Gastrocnemius medialis (tissue), 4 donors: ENCODE measurements at regions not wholly inside any gene's neighbourhood (a gene's known extent, or its start where the extent isn't known, plus 50 kb on each side); places are given as distances from the start of the nearest gene placed in this dataset.

Experiments
- ATAC-seq, 2 donors: fragments of 150-250 bp; one replicate each; pipeline ENCODE4 v1.9.1; 2016
- DNase-seq, 2 donors: peaks; one replicate each; pipeline ENCODE4 v3.0.0-alpha.2; 2019
- H3K27ac ChIP-seq, 4 donors: fragments of 200-600 bp; sonication (generic); 1 replicate in 1 of 4; 2 replicates in 3 of 4; pipeline ENCODE4 v1.5.1; 2016 to 2018; ENCODE audit warnings: mild to moderate bottlenecking in 2 of 4, moderate library complexity in 1 of 4
- H3K27me3 ChIP-seq, 3 donors: fragments of 200-600 bp; sonication (generic) in 2 of 3; 1 replicate in 1 of 3; 2 replicates in 2 of 3; pipeline versions ENCODE4 v1.5.1 to v1.6.0; 2016 to 2019; ENCODE audit warnings: mild to moderate bottlenecking in 1 of 3, moderate library complexity in 1 of 3
- H3K36me3 ChIP-seq, 2 donors: fragments of 200-600 bp; sonication (generic) in 1 of 2; one replicate each; pipeline ENCODE4 v1.5.1; 2017 to 2018
- H3K4me1 ChIP-seq, 2 donors: fragments of 200-600 bp; sonication (generic) in 1 of 2; one replicate each; pipeline ENCODE4 v1.5.1; 2016 to 2017; ENCODE audit warnings: mild to moderate bottlenecking in 2 of 2
- H3K4me3 ChIP-seq, 4 donors: fragments of 200-600 bp; sonication (generic) in 3 of 4; 1 replicate in 1 of 4; 2 replicates in 3 of 4; pipeline ENCODE4 v1.5.1; 2016 to 2019; ENCODE audit warnings: mild to moderate bottlenecking in 2 of 4
- H3K9me3 ChIP-seq, 3 donors: fragments of 200-600 bp; sonication (generic) in 2 of 3; 1 replicate in 1 of 3; 2 replicates in 2 of 3; pipeline ENCODE4 v1.5.1; 2016 to 2019
- POLR2A ChIP-seq, 2 donors: fragments of 450-650 bp; IDR thresholded peaks; one replicate each; pipeline ENCODE4 v1.6.1; 2017; ENCODE audit warnings: antibody characterized with exemption in 2 of 2, mild to moderate bottlenecking in 2 of 2, moderate library complexity in 2 of 2
- in situ Hi-C, 4 donors: fragments of 200-750 bp; cut with MboI; loops; one replicate each; pipeline versions ENCODE4 v1.15.0 to v1.8.0; 2017; ENCODE audit warnings: low sequenced_read_pairs in 4 of 4
- intact Hi-C: fragments of 100-400 bp; cut with DNase I; formaldehyde crosslinking; loops from one replicate; pipeline ENCODE4 v1.15.1; 2023; ENCODE audit warnings: low total_unique reads
- TF ChIP-seq, protein P1 (sequence below), 5 experiments: fragments of 450-650 bp in 3 of 5; fragments of 200-600 bp in 2 of 5; sonication (generic) in 2 of 5; IDR thresholded peaks in 4 of 5; conservative IDR thresholded peaks in 1 of 5; 1 replicate in 4 of 5; 2 replicates in 1 of 5; pipeline ENCODE4 v1.5.1; 2016 to 2019; ENCODE audit warnings: antibody characterized with exemption in 5 of 5, mild to moderate bottlenecking in 3 of 5, moderate library complexity in 3 of 5

DNA sequence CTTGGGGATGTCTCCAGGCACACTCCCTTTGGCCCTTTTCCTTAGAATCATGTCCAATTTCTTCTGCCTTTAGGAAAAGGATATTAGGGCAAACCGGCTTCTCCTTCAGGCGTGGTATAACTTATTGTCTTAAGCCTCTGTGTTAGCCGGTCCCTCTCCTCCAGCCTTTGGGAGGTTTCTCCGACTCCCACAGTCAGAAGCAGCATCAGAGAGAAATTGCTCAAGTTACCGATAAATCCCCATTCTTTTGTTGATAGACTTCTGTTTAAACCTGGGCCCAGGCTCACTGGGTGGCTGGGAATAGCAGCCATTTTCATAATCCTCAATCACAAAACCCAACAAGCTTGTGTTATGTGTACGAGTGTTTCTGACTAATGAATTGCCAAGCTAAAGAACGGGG is 85.4 kb upstream of the KAZN start:
- in situ Hi-C loops (no loop called here), intact Hi-C loops (no loop called here)
- Histone ChIP-seq H3K4me1 (no peaks in the 10 kb centered on the region), H3K9me3 (no peaks in the 10 kb centered on the region), H3K4me3 (no peak overlapping the region), H3K27me3 (peaks cover 0 to 2% (median 0%) of the 10 kb centered on the region in 3 donors), H3K36me3 (no peaks in the 10 kb centered on the region), H3K27ac (no peak overlapping the region)
- DNase-seq (no peak), ATAC-seq (no peak)
- TF ChIP-seq, protein P1, sequence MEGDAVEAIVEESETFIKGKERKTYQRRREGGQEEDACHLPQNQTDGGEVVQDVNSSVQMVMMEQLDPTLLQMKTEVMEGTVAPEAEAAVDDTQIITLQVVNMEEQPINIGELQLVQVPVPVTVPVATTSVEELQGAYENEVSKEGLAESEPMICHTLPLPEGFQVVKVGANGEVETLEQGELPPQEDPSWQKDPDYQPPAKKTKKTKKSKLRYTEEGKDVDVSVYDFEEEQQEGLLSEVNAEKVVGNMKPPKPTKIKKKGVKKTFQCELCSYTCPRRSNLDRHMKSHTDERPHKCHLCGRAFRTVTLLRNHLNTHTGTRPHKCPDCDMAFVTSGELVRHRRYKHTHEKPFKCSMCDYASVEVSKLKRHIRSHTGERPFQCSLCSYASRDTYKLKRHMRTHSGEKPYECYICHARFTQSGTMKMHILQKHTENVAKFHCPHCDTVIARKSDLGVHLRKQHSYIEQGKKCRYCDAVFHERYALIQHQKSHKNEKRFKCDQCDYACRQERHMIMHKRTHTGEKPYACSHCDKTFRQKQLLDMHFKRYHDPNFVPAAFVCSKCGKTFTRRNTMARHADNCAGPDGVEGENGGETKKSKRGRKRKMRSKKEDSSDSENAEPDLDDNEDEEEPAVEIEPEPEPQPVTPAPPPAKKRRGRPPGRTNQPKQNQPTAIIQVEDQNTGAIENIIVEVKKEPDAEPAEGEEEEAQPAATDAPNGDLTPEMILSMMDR (IDR thresholded peaks at IDR 0.05 in 4 of 5, conservative IDR thresholded peaks at IDR 0.05 in 1 of 5) = no peak
- TF ChIP-seq POLR2A (IDR thresholded peaks at IDR 0.05) = no peak

DNA sequence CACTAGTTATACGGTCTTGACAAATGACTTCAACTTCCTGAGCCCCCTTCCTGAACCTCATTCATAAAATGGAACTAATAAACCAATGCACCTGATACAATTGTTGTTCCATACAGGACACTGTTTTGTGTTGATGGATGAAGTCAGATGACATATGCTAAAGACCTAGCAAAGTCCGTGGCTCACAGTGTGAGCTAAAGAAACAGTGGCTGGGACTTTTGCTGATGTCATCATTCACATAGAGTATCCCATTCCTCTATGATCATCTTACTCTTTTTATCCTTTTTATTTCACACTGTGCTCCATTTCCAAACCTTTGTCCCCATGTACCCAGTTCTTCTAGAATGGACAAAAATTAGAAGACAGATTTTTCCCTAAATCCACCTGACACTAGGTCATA is 83.7 kb upstream of the KAZN start:
- TF ChIP-seq POLR2A (IDR thresholded peaks at IDR 0.05) = no peak
- TF ChIP-seq, protein P1 (IDR thresholded peaks at IDR 0.05 in 4 of 5, conservative IDR thresholded peaks at IDR 0.05 in 1 of 5) = no peak
- Histone ChIP-seq H3K27ac (no peak overlapping the region), H3K9me3 (no peaks in the 10 kb centered on the region), H3K4me3 (no peak overlapping the region), H3K4me1 (no peaks in the 10 kb centered on the region), H3K27me3 (no peaks in the 10 kb centered on the region), H3K36me3 (no peaks in the 10 kb centered on the region)
- DNase-seq (no peak), ATAC-seq (no peak)
- in situ Hi-C loops (no loop called here), intact Hi-C loops (no loop called here)

DNA sequence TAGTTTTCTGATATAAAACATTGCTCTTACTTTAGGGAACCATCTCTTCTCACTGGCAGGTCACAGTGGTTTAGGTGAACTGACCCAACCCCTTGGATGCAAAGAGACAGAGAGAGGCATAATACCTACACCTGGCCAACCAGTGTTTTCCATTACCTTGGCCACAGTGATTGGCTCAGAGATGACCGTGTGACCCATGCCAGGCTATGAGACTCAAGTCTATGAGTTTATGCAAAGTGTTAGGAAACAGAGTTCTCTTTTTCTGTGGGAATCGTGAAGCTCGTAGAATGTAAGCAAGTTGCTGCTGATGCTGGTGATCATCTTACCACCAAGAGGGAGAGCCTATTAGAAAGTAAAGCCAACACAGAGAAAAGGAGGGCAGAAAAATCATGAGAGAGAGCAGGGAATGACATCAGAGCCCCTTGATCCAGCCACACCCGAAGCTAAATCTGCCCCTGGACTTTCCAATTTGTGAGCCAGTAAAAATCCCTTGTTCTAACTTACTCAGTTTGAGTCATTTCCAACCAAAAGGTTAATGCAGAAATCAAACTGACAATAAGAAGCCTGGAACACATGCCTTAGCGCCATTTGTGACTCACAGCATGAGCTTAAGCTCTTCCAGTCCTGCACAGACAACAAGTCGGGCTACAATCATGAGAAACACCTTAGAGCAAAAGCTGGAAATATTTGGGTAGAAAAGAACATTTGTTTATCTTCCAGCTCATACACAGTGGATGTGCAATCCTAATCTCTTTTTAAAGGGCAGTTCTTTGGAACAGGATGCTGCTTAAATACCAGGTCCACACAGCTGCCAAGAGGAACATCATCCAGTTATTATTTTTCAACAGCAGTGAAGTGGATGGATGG is 81.3 kb upstream of the KAZN start:
- no peaks in the 10 kb centered on the region for H3K4me1 ChIP-seq
- no peak overlapping the region for H3K4me3 ChIP-seq
- peak; percentile 14 to 62 for ATAC-seq
- intact Hi-C loops = no loop called here
- in situ Hi-C loops = no loop called here
- H3K9me3 ChIP-seq = no peaks in the 10 kb centered on the region
- no peak for DNase-seq
- H3K36me3 ChIP-seq = no peaks in the 10 kb centered on the region
- no peak for TF ChIP-seq POLR2A (IDR thresholded peaks at IDR 0.05)
- TF ChIP-seq, protein P1 (IDR thresholded peaks at IDR 0.05 in 4 of 5, conservative IDR thresholded peaks at IDR 0.05 in 1 of 5) = no peak
- H3K27ac ChIP-seq = no peak overlapping the region
- no peaks in the 10 kb centered on the region for H3K27me3 ChIP-seq

DNA sequence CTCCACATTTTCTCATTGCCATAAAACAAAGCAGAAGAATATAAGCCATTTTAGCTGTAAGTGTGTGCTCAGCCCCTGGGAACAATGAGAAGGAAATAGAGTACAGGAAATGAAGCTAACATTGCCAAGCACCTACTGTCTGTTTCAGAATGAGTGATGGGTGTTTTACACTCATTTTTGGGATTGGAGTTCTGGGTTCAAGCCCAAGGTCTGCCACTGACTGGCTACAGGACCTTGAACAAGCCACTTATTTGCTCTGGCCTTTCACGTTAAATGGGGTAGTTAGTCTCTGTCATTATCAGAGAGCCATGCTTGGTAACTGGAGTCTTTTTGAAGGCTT is 80.7 kb upstream of the KAZN start:
- H3K4me1 ChIP-seq = no peaks in the 10 kb centered on the region
- no peaks in the 10 kb centered on the region for H3K9me3 ChIP-seq
- no peaks in the 10 kb centered on the region for H3K36me3 ChIP-seq
- no peak for DNase-seq
- in situ Hi-C loops (no loop called here), intact Hi-C loops (no loop called here)
- H3K4me3 ChIP-seq = no peak overlapping the region
- TF ChIP-seq, protein P1 (IDR thresholded peaks at IDR 0.05 in 4 of 5, conservative IDR thresholded peaks at IDR 0.05 in 1 of 5) = no peak
- no peak for TF ChIP-seq POLR2A (IDR thresholded peaks at IDR 0.05)
- no peaks in the 10 kb centered on the region for H3K27me3 ChIP-seq
- no peak for ATAC-seq
- no peak overlapping the region for H3K27ac ChIP-seq

DNA sequence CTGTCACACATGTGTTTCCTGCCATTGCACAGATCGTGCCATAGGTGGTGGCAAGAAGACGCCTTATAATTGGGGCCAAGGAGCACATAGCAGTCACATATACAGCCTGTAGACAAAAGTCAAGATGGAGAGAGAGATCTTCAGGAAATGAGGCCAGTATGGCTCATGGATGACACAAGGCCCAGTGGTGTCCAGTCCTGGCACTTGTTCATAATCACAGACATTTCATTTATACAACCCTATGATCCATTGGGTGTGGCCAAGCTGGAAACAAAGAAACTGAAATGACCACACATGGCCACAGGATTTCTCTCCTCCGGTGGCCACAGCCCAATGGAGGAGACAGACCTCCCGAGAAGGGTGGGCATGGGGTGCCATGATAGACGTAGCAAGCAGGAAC is 78.5 kb upstream of the KAZN start:
- H3K36me3 ChIP-seq = no peaks in the 10 kb centered on the region
- no peak for DNase-seq
- in situ Hi-C loops (no loop called here), intact Hi-C loops (no loop called here)
- H3K27ac ChIP-seq = no peak overlapping the region
- TF ChIP-seq POLR2A (IDR thresholded peaks at IDR 0.05) = no peak
- TF ChIP-seq, protein P1 (IDR thresholded peaks at IDR 0.05 in 4 of 5, conservative IDR thresholded peaks at IDR 0.05 in 1 of 5) = no peak
- no peaks in the 10 kb centered on the region for H3K9me3 ChIP-seq
- no peak for ATAC-seq
- H3K4me1 ChIP-seq = no peaks in the 10 kb centered on the region
- H3K27me3 ChIP-seq = no peaks in the 10 kb centered on the region
- no peak overlapping the region for H3K4me3 ChIP-seq
